Upper lobe of left lung (tissue), 4 donors: ENCODE measurements at regions not wholly inside any gene's neighbourhood (a gene's known extent, or its start where the extent isn't known, plus 50 kb on each side); places are given as distances from the start of the nearest gene placed in this dataset.

Experiments
- POLR2A ChIP-seq, 4 donors: fragments of 450-650 bp; IDR thresholded peaks; one replicate each; pipeline ENCODE4 v1.5.1; 2016 to 2017; ENCODE audit warnings: antibody characterized with exemption in 4 of 4, mild to moderate bottlenecking in 2 of 4
- POLR2AphosphoS5 ChIP-seq, 2 donors: sonication (generic); formaldehyde crosslinking; IDR thresholded peaks; one replicate each; pipeline ENCODE4 v1.5.1; 2017; ENCODE audit warnings: antibody characterized with exemption in 2 of 2
- TF ChIP-seq, protein P1 (sequence below), 6 experiments: fragments of 450-650 bp in 4 of 6; fragments of 200-600 bp in 2 of 6; sonication (generic) in 2 of 6; IDR thresholded peaks; one replicate each; pipeline ENCODE4 v1.5.1; 2016 to 2019; ENCODE audit warnings: antibody characterized with exemption in 6 of 6

DNA sequence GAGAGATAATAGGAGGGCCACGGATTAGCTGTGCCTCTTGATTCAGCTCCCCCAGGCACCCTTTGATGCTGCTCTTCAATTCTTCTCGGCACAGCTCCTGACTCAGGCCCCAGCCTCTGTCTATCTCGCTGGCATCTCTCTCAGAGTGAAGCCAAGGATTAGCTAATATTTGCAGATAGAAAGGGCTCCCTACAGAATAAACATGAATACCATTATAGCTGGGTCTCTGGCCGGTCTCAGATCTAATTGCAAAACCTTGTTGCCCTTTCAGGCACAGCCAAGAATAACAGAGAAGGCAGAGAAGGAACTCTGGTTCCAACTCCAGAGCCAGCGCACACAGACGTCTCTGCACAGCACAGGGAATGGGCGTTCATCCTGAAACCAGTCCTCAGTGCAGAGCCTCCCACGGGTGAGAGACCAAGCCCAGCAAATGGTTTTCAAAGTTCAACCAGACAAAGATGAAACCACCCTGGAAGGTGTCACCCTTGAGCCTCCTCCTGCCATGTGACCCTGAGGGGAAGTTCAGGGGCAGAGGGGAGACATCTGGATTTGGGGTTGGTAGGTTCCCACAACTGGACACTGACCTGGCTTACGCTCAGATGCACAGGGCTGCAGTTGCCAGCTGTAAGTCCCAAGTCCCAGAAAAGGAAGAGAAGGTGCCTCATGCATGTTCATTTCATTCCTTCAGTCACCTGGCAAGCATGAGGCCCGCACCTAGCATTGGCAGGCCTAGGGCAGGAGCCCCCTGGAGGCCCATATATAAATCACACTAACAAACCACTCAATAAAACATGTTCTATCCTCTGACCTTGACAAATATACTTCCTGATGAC lies 394.0 kb downstream of the NPHP4 start:
- TF ChIP-seq, protein P1, sequence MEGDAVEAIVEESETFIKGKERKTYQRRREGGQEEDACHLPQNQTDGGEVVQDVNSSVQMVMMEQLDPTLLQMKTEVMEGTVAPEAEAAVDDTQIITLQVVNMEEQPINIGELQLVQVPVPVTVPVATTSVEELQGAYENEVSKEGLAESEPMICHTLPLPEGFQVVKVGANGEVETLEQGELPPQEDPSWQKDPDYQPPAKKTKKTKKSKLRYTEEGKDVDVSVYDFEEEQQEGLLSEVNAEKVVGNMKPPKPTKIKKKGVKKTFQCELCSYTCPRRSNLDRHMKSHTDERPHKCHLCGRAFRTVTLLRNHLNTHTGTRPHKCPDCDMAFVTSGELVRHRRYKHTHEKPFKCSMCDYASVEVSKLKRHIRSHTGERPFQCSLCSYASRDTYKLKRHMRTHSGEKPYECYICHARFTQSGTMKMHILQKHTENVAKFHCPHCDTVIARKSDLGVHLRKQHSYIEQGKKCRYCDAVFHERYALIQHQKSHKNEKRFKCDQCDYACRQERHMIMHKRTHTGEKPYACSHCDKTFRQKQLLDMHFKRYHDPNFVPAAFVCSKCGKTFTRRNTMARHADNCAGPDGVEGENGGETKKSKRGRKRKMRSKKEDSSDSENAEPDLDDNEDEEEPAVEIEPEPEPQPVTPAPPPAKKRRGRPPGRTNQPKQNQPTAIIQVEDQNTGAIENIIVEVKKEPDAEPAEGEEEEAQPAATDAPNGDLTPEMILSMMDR (IDR thresholded peaks at IDR 0.05): no peak
- TF ChIP-seq POLR2AphosphoS5 (IDR thresholded peaks at IDR 0.05) (no peak), POLR2A (IDR thresholded peaks at IDR 0.05) (no peak)
